Stimulated activated CD4-positive, alpha-beta T cell treated with anti-CD3 and anti-CD28 coated beads, Interleukin-4, amount 100 ng/mL, for 1 hour (primary cell): ENCODE measurements at regions not wholly inside any gene's neighbourhood (a gene's known extent, or its start where the extent isn't known, plus 50 kb on each side); places are given as distances from the start of the nearest gene placed in this dataset.

Experiments used
- DNase-seq: peaks from one replicate; pipeline ENCODE4 v3.0.0-alpha.2; 2020

- DNase-seq, result no peak
Measured at GRCh38 chr20:43305749-43306148, 116.0 kb upstream of the PTPRT start.

GRCh38 chr20:43304598-43304997 is 114.9 kb upstream of the PTPRT start:
- no peak for DNase-seq

- no peak for DNase-seq
Measured at GRCh38 chr20:43302936-43303335, 113.2 kb upstream of the PTPRT start.

GRCh38 chr20:43300901-43301300 is 111.2 kb upstream of the PTPRT start:
- no peak for DNase-seq

GRCh38 chr20:43295781-43296180 is 106.1 kb upstream of the PTPRT start:
- no peak for DNase-seq

GRCh38 chr20:43295263-43295662 is 105.6 kb upstream of the PTPRT start:
- no peak for DNase-seq

GRCh38 chr20:43294031-43294430 is 104.3 kb upstream of the PTPRT start:
- DNase-seq, result no peak

- no peak for DNase-seq
Measured at GRCh38 chr20:43293068-43293786, 103.5 kb upstream of the PTPRT start.

- DNase-seq, result no peak
Measured at GRCh38 chr20:43292222-43292621, 102.5 kb upstream of the PTPRT start.

- DNase-seq, result no peak
Measured at GRCh38 chr20:43287637-43288036, 97.9 kb upstream of the PTPRT start.

GRCh38 chr20:43285170-43285569 is 95.5 kb upstream of the PTPRT start:
- no peak for DNase-seq

- DNase-seq, result no peak
Measured at GRCh38 chr20:43284486-43284885, 94.8 kb upstream of the PTPRT start.

- DNase-seq, result no peak
Measured at GRCh38 chr20:43283126-43283525, 93.4 kb upstream of the PTPRT start.

GRCh38 chr20:43271980-43272379 is 82.3 kb upstream of the PTPRT start:
- DNase-seq, result no peak

- no peak for DNase-seq
Measured at GRCh38 chr20:43265449-43265848, 75.7 kb upstream of the PTPRT start.

GRCh38 chr20:43263226-43263625 is 73.5 kb upstream of the PTPRT start:
- DNase-seq, result no peak

- no peak for DNase-seq
Measured at GRCh38 chr20:43262341-43262740, 72.6 kb upstream of the PTPRT start.

GRCh38 chr20:43255877-43256276 is 66.2 kb upstream of the PTPRT start:
- DNase-seq, result no peak

GRCh38 chr20:43252761-43253160 is 63.1 kb upstream of the PTPRT start:
- DNase-seq, result no peak

- DNase-seq, result no peak
Measured at GRCh38 chr20:43248341-43248740, 58.6 kb upstream of the PTPRT start.

- DNase-seq, result no peak
Measured at GRCh38 chr20:43247361-43247760, 57.7 kb upstream of the PTPRT start.

- no peak for DNase-seq
Measured at GRCh38 chr20:43244647-43245046, 54.9 kb upstream of the PTPRT start.

GRCh38 chr20:43243672-43244269 is 54.1 kb upstream of the PTPRT start:
- DNase-seq, result no peak

GRCh38 chr20:43241057-43241702 is 51.5 kb upstream of the PTPRT start:
- DNase-seq, result no peak
